BE2C (cell line): ENCODE measurements at regions not wholly inside any gene's neighbourhood (a gene's known extent, or its start where the extent isn't known, plus 50 kb on each side); places are given as distances from the start of the nearest gene placed in this dataset.
"Not testable (repeated sequence)": the region's sequence is repeated elsewhere in the genome, so short reads cannot be mapped to it uniquely, and the experiment has no call there.

Experiments used
- DNase-seq: peaks from one replicate; pipeline ENCODE4 v3.0.0-alpha.2; 2020
- H3K27me3 ChIP-seq: fragments of 250-450 bp; sonication (Bioruptor Pico); 2 replicates; pipeline ENCODE4 v1.5.1; 2020; ENCODE audit warnings: mild to moderate bottlenecking
- H3K36me3 ChIP-seq: fragments of 250-450 bp; sonication (Bioruptor Pico); 2 replicates; pipeline ENCODE4 v1.5.1; 2020; ENCODE audit warnings: mild to moderate bottlenecking
- H3K4me1 ChIP-seq: fragments of 250-450 bp; sonication (Bioruptor Pico); 2 replicates; pipeline ENCODE4 v1.5.1; 2020
- H3K4me3 ChIP-seq: 2 replicates; pipeline ENCODE4 v1.5.1; 2011; ENCODE audit warnings: low read depth, low read length
- H3K9me3 ChIP-seq: fragments of 250-450 bp; sonication (Bioruptor Pico); 2 replicates; pipeline ENCODE4 v1.5.1; 2020
- CTCF ChIP-seq: IDR thresholded peaks from 2 replicates; pipeline ENCODE4 v1.5.1; 2012; ENCODE audit warnings: mild to moderate bottlenecking, low read depth, low read length

- H3K4me3 ChIP-seq = no peak overlapping the region
- no peak for TF ChIP-seq CTCF
- no peaks in the 10 kb centered on the region for H3K4me1 ChIP-seq
- DNase-seq = no peak
- no peaks in the 10 kb centered on the region for H3K9me3 ChIP-seq
- H3K36me3 ChIP-seq = no peaks in the 10 kb centered on the region
- H3K27me3 ChIP-seq = no peaks in the 10 kb centered on the region
These were observed 58.4 kb upstream of the WAPL start for GRCh38 chr10:86579883-86580520.

GRCh38 chr10:86580521-86580891 is 58.9 kb upstream of the WAPL start:
- H3K9me3 ChIP-seq = no peaks in the 10 kb centered on the region
- no peaks in the 10 kb centered on the region for H3K36me3 ChIP-seq
- no peak overlapping the region for H3K4me3 ChIP-seq
- no peak for TF ChIP-seq CTCF
- DNase-seq = no peak
- no peaks in the 10 kb centered on the region for H3K27me3 ChIP-seq
- peaks cover 3% of the 10 kb centered on the region; the same call in 1 of the 2 replicates for H3K4me1 ChIP-seq

GRCh38 chr10:86583983-86584382 is 62.4 kb upstream of the WAPL start:
- Histone ChIP-seq H3K4me1 (peaks cover 3% of the 10 kb centered on the region; the same call in 1 of the 2 replicates), H3K4me3 (no peak overlapping the region), H3K9me3 (no peaks in the 10 kb centered on the region), H3K36me3 (no peaks in the 10 kb centered on the region), H3K27me3 (no peaks in the 10 kb centered on the region)
- TF ChIP-seq CTCF = peak; percentile 20; the same call in 1 of the 2 replicates
- DNase-seq = no peak

GRCh38 chr10:86585037-86585929 is 63.7 kb upstream of the WAPL start:
- peak; percentile 94 for TF ChIP-seq CTCF
- Histone ChIP-seq H3K4me3 (no peak overlapping the region), H3K4me1 (peaks cover 3% of the 10 kb centered on the region; the same call in 1 of the 2 replicates), H3K9me3 (no peaks in the 10 kb centered on the region), H3K36me3 (no peaks in the 10 kb centered on the region), H3K27me3 (no peaks in the 10 kb centered on the region)
- peak; percentile 70 for DNase-seq

- H3K36me3 ChIP-seq = no peaks in the 10 kb centered on the region
- no peaks in the 10 kb centered on the region for H3K27me3 ChIP-seq
- no peaks in the 10 kb centered on the region for H3K9me3 ChIP-seq
- peaks cover 3% of the 10 kb centered on the region; the same call in 1 of the 2 replicates for H3K4me1 ChIP-seq
- H3K4me3 ChIP-seq = no peak overlapping the region
- no peak for TF ChIP-seq CTCF
- DNase-seq = no peak
These were observed 64.9 kb upstream of the WAPL start for GRCh38 chr10:86586516-86586915.

- H3K9me3 ChIP-seq, H3K36me3 ChIP-seq, H3K27me3 ChIP-seq, DNase-seq, H3K4me1 ChIP-seq, H3K4me3 ChIP-seq: not testable (repeated sequence)
These were observed 65.6 kb upstream of the OPN4 start for GRCh38 chr10:86588781-86589180.
